ENCODE measurements at regions not wholly inside any gene's neighbourhood (a gene's known extent, or its start where the extent isn't known, plus 50 kb on each side); places are given as distances from the start of the nearest gene placed in this dataset.

DNA sequence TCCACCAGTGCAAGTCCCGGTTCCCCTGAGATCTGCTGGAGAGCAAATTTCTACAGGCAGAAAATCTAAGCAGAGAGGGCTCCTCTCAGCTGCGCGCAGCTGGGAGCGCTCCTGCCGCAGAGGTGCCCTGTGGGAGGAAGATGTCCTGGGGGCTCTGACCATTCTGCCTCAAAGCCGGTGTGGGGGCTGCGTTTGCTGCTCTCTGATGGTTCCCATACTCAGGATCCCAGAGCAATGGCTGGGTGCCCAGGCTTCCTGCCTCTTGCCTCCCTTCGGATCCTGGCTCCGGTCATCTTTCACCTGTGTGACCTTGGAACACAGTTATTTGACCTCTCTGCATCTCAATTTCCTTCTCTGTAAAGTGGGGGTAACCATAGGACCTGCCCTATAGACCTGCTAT, 434.2 kb downstream of the ZNF521 start:
- DNase-seq: no peak

DNA sequence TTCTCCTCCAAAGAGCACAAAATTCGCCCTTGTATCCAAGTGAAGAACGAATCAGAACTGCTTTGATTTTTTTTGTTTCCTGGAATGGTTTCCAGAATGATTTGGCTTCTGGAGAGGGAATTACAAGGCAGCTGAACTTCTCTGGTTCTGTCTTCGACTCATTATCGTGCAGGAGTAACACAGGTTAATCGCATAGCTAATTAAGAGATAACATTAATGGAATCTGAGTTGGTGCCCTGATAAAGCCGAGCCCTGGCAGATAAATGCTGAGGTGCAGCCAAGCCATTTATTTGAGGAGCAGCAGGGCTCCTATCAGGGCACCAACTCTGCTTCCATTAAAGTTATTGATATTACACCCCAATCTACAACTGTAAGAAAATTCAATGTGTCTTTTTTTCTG, 433.7 kb downstream of the ZNF521 start:
- DNase-seq: no peak

DNA sequence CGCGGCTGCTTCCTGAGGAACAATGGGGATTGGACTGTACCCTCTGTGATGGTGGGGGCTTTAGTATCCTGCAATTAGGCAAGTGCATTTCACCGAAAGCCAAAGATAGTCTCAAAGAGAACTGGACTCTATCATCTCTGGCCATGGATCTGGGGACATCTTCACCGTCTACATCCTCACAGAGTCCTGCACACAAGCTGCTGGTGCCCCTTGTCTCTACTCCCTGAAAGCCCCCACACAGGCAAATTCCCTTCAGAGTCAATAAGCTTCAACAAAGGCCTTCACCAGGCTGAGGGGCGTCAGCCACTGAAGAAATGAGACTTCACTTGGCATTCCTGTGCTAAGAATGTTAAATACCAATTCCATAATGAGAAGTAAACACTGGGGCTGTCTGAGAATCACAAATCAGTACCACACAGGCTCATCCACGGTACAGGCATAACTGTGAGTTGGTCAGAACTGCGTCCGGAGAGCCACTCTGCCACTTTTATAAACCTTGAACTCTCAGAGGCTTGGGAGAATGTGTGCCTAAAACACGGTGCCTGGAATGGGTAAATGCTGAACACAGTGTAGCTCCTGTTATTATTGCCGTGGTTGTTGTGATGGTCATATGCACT, 432.7 kb downstream of the ZNF521 start:
- DNase-seq: no peak

DNA sequence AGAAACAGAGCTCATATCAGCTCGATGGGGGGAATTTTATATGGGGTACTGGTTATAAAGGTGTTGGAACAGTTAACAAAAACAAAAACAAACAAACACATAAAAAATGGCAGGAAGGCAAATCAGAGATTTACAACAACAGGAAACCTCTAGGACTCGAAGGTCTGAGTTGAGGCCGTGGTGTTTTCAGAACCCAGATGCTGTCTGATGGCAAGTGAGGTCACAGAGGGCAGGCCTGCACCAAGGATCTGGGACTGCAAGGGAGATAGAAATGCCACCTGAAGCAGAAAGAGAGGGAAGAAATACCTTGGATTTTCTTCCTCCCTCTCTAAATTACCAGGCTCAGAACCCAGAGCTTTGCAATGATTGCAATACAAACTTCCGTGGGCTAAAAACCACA, 429.5 kb downstream of the ZNF521 start:
- DNase-seq: no peak

DNA sequence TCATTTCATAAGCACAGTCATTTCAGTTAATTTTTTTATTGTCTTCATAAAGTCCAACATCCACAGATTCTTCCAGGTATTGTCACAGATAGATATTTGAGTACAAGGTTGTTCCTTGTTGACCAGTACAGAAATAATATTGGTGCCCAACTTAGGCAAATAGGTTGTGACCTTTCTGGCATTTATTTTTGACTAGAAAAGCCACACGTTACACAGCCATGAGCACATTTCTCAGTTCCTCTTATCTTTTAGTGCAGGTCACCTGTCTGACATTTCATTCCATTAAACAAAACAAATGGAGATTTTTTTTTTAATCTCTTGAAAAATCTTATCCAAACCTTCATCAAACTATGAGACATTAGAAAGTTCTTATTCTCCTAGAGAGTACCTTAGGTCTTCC, 428.8 kb downstream of the ZNF521 start:
- no peak for DNase-seq

DNA sequence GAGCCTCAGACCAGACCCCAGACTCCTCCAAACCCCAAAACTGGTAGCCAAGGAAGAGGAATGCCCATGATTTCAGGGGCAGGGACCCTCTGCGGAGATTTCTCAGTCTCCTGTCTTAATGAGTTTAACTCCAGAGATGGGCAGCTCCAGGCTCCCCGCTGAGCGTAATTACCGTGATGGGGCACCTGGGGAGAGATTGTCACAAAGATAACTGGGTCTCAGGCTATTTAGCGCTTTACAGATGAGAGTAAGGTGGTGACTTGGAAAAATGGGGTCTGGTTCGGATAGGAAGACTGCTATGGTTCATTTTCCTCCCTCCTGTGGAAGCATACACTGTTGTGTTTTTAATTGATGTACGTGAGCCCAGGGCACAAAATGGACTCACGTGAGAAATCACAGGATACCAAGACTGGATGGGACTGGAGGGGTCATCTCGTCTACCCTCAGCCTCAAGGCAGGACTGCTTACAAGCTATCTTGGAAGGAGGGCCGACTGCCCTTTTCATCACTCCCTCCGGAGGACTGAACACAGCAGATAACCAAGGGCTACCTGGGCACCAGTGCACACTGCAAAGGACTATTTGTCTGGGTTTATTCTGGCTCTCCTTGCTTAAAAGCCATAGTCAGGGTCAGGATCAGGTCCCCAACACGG, 427.8 kb downstream of the ZNF521 start:
- no peak for DNase-seq

DNA sequence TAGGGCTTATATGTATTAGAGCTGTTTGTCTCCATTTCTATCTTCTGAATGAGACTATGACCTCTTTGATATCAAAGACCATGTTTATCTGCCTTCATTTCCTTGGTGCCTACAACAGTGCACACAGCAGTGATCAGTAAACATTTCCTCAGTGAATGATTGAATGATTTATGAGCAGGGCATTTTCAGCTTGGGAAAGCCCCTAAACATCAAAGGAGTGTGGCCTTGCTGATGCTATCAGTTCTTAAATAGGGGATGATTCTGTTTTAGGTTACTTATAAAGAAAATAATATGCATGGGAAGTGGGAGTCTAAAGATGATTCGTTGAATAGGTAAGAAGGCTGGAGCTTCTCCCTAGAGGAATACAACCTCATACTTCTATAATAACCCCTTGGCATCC, 425.3 kb downstream of the ZNF521 start:
- no peak for DNase-seq

DNA sequence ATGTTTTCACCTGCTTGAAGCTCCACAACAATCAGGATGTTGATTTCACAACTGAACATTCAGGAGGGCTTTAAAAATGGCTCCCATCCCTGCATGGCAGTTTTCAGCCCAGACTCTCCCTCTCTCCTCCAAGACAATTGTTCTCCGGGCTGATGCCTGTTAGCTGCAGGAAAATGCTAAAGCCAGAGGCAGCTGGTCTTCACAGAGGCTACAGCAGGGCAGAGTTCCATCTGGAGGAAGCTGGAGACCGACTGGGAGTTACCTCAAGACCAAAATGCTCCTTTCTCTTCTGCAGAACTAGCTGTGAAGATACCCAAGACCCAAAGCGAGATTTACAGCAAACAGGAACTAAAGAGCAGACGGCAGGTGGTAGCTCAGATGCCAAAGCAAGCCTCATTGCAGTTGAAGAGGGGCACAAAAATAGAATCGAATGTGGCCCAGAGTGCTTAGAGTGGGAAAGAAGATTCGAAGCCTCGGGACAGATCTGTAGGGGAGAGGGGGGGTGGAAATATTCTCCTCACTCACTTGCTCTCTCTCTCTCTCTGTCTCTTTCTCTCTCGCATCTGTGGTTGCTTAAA, 423.6 kb downstream of the ZNF521 start:
- no peak for DNase-seq

DNA sequence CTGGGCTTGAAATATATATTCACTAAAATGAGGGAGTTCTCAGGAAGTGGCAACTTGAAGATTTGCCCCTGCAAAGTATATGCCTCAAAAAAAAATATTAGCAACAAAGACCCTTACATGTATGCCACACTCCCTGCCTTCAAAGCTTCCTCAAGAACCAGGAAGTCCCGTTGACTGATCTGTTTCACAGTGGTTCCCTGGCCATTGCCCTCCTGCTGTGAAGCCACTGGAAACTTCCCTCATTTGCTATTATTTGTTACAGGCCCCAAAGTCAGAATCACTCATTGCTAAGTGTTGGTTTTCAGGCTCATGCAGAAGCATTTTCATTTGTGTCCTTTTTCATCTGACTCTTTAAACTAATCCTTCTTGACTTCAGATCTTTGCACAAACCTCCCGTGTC, 421.5 kb downstream of the ZNF521 start:
- no peak for DNase-seq

DNA sequence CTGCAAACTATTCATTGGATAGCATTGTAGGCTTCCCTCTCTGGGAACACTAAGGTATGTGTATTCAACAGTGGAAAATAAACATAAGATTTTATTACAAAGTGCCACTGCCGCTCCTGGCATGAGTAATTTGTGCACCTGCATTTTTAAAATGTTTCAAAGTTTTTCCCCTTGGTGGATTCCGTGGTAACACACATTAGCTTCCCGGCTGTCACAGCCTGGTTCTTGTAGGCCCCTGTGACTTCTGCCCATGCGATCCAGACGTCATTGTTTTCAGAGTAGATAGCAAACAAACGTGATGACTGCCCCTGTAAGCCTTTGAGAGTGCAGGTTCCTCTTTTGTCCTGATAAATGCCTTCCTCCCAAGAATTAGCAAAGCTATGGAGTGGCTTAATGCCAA, 421.0 kb downstream of the ZNF521 start:
- DNase-seq: no peak

DNA sequence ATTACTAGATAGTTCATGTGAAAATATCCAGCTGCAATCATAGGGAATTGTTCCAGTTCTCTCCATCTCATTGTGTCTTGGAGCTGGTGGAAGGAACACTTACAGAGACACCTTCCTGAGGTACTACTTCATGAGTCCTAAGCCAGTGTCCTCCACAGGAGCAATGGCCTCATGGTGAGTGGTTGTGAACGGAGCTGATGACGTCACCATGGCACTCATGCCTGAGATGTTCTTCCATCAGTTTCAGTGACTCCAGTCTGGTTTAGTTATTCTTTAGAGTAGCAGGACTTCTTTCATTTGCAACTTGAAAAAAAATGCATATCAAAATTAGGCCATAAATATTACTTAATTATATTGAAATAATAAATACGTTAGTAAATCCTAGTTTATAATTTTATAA, 418.6 kb downstream of the ZNF521 start:
- DNase-seq: no peak

DNA sequence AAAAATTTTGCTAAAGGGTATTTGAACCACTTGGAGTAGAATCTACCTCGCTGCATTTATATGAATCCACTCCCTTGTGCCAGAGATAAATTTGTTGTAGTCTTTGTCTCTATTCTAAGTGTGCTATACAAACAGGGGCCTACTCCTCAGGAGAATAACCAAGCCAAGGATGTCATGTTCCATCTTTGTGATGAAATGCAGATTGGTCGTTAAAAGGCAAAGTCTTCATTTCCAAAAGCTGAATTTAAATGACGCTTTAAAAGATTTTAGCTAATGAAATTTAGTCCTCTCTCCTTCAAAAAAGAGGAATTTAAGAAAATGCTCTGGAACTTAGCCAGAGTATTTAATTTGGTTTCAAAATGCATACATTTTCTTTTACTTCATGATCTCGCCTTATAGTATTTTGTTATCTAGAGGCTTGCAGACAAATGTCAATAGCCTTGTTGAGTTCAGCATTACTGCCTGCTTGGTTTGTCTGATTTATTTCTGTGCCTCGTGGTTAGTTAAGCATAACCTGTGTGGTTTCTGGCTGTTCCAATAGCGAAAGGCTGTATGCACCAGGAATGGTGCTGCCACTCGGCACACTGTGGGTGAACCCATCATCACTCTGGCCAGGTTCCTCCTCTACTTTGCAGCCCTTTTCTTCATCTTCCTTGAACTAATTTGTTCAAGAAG, 417.6 kb downstream of the ZNF521 start:
- no peak for DNase-seq

DNA sequence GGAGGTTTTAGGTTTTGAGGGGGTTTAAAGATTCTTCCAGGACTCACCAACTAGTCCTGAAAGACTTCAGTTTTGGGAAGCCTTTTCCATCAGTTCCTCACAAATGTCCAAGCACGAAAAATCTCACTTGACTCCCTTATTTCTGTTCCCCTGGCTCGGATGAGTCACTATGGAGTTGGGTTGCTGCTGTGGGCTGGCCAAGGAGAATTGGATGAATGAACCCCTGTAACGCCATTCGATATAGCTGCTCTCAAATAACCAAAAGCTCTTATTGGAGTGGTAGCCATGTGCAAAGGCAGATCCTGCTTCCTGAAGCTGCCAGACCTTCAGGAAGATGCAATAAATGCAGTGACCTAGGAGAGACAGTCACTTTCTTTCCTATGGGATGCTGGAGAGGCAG, 417.0 kb downstream of the ZNF521 start:
- no peak for DNase-seq

DNA sequence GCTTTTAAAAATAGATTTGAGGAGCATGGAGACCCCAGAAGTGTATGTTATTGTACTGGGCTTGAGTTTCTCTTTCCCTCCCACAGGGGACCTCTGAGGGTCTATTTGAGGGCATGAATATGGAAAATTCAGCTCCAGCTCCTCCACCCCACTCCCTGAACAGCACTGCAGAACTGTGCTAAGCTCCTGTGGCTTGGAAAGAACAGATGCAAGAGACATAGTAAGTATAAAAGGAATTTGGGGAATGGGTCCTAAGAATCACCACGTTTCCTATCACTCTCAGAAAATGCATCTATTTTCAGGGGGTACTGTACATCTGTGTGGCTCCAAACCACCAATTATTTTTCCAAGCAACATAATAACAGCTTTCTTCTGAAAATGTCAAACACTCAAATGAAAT, 416.1 kb downstream of the ZNF521 start:
- DNase-seq: no peak

DNA sequence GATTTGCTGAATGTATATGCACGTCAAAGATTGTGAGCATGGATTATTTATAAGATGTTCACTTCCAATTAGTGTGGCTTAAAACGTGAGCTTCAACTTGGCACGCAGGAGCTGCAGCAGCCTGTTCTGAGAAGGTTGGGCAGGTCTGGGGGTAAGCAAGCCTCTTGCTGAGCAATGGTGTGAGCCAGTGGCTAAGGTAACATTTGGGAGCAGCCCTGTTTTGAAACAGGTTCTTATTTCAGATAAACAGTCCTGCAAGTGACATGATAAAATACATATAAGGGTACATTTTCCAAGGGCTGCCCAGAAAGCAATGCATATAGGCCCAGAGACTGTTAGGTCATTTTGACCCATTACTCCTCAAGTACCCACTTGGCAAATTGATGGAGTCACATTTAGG, 415.3 kb downstream of the ZNF521 start:
- DNase-seq: no peak

DNA sequence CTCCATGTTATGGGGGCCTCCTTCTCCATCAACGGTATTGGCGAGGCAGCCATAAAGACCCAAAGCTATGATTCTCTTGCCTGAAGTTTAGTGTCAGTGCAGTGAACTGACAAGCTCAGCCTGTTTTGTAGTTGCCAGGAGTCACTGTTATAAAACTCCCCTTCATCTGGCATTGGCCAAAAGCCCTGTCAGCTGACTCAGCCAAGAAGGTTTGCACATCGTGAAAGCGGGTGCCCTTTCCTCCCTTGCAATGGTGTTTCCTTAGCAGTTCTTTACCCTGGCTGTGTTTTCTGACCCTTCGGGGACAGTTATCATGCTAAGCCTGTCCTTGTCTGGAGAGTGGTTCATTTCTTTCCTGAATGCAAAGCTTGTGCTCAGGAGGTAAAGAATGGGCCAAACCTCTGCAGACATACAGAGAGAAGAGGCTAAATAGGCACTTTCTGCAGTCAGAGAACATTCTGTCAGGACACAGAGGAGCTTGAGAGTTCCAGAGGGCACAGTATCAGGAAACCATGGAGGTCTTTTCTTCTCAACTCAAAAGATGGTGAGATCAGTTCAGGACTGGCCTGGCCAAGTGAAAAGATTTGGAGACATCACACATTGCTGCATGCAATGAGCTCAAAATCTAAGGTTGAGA, 414.2 kb downstream of the ZNF521 start:
- no peak for DNase-seq

DNA sequence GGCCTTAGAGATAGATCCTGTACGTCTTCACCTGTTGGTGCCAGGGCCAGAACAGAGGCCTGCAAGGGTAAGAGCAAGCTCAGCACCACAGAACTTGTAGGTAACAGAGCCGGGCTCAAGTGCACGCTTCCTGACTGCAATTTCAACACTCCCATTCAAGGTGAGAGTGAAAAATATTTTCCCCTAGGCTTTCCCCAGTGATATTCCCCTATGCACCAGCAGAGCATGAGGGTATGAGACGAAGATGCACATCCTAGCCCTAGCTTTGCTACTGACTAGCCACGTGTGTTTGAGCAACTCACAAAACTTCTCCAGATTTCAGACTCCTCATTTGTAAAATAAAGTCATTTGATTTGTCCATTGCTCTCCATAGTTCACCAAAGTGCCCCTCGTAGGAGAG, 411.6 kb downstream of the ZNF521 start:
- DNase-seq: no peak

DNA sequence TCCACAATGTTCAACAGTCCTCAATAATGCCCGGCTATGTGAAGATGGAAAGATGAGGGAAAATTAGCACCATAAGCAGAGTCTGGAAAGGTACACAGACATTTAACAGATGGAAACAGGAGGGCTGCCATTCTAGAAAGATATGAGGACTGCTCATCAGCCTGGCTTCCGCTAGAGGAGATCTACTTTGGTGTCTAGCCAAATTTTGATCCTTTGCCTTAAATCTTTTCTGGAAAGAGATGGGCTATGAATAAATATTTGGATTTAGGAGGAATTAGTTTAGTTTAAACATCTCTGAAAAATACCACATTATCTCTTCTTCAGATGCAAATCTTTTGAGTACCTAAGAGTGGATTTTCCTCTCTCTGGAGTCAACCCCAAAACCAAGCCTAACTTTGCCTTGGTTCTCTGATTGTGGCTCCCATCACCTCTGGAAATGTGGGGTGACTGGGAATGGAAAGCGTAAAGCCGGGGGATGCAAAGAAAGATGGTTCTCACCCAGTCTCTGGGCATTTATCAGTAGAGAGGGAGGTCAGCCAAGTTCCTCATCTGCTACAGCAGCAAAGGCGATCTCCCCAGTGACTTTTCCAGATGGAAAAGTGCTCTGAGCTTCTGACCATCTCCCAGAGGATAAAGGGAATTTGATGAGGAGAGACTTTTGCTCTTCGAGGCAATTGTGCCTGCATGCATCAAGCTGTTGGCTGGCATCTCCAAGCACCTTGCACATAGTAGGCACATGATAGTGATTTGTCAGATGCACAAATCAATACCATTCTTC, 410.6 kb downstream of the ZNF521 start:
- DNase-seq: no peak

DNA sequence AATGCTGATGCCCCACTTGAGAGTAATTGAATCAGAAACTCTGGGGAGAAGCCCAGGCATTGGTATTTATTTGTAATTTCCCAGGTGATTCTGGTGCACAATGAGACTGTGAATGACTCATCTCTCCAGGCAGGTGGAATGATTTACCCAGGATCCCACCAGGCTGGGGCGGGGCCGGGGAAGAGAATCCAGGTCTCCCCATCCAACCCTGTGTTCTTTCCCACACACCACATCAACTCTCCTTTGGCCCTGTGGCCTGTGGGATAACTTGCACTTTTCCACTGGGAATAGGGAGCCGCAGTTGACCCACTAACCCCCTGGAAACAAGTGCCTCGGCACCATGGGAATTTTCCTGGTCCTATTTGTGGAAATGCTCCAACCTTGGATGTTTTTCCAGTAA, 409.8 kb downstream of the ZNF521 start:
- no peak for DNase-seq

DNA sequence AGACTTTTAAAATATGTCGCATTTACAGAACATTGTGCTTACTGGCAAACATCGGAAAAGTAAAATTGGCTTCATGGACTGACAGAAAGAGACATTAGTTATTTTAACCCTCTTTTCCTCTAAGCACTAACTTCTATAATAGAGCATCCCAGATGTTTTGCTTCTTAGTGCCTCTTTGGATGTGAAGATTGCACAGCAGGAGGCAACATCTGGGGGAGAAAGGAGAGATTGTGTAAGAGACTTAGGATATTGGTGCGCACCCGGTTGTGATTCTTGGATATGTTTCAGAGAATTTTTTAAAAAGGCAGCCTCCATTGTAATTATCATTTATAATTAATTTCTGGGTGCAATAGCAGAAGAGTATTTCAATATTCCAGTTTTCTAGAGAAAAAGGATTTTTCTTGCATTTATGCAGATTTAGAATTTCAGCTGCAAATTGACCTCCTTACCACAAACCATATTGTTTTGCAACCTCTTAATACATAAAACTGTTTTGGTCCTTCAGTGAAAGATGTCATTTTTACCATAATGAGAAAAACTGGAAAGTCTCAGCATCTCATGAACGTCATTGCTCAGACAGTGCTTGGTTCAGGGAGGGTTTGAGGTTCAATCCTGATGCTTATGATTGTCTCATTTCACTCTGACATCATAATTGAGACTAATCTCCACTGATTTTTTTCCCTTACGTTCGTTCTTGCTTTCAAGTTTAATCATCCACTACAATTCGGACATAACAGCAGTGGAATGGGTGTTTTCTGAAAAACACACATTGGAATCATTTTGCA, 404.3 kb downstream of the ZNF521 start:
- no peak for DNase-seq

DNA sequence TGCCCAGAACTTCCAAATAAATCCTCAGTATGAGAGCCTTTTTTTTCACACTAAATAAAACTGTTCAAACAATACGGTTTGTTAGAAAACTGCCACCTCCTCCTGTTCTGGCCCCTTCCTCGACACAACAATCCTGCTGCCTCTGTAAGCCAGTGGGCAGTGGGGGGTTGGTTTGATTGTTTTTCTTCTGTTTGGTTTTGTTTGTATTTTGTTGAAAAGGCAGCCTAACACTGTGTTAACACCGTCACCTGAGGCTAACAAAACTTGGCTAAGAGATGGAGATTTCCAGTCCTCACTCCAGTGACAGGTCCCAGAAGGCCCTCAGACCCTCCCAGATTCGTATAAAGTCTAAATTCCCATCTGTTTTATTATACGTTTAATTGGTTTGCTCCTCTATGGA, 402.1 kb downstream of the ZNF521 start:
- no peak for DNase-seq

DNA sequence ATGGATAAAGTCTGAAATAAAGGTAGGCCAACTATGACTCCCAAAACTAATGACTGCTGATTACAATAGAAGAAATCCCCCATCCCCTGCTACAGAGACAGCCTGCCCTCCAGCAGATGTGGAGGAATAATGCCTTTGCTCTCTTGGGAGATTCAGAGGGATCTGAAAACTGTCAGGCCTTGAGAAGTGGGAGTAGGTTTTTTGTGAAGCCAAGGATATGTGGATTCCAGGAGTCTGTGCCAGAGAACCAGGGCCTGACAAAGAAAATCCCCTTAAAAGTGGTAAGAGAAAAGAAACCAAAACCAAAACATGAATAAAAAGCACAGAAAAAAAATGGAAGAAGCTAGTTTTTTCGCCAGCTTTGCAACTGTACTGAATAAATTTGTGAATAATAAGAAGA, 397.6 kb downstream of the ZNF521 start:
- no peak for DNase-seq

Measured in left hindlimb (tissue), 1 donor.